ENCODE measurements at regions not wholly inside any gene's neighbourhood (a gene's known extent, or its start where the extent isn't known, plus 50 kb on each side); places are given as distances from the start of the nearest gene placed in this dataset.

DNA sequence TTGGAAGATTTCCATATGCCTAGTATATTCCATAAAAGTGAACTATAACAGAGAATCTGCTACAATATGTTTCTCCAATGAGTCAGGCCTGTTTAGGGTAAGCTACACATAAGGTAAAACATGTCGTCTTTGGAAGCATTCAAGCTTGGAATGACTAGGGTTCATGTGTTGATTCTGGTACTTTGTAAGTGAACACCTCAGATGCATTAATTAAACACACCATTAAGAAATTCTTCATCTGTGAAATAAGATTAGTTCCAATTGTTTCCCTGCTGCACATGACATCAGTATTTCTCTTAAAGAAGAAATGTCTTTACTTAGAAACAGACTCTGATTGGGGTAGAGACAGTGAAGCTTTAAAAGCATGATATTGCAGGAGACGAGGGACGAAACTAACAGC, 461.1 kb upstream of the NXPH2 start:
- no peak for DNase-seq

DNA sequence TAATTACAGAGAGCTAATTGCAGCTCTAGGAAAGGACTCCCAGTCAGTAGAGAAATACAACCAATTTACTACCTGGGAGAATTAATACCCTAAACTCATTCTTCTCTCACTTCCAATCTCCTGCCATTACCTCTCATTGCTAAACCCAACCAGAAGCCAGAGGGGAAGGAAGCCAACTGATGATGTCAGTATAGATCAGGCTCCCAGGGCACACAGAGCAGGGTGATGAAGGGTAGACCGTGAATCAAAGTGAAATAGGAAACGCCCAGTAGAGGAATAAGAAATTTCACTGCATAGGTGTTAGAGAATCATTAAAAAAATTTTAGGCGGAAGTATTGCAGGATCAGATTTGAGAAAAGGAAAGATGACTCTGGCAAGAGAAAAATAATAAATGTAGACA, 456.8 kb upstream of the NXPH2 start:
- no peak for DNase-seq

DNA sequence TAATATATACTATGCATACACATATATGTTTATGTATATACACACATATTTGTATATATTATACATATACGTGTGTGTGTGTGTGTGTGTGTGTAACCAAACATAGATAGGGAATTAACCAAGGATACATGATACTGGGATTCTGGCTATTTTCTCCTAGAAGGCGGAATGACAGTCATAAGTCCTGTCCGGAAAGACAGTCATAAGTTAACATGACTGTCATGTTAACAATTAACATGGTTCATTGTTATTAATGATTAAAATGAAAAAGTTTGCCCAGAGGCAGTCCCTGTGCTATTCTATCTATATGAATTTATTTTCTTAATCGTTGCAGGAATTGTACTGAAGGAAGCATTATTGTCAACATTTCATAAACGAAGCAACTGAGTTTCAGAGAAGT, 450.7 kb upstream of the NXPH2 start:
- DNase-seq: no peak

DNA sequence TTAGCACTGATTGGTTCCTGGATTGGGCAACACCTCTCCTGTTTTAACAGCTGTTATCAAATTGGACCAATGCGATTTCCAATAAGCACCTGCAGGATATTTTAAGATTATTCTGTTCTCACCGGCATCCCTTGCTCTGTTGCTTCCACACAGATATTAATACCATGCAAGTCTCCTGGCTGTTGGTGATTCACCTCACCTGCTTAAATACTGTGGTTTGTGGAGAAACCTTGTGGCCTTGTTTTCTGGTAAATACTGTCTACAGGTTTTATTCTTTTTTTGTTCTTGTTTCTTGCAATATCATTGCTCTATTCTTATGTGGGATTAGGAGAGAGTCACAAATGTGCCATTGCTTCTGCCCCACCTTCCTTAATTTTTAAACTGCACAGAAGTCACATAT, 448.1 kb upstream of the NXPH2 start:
- no peak for DNase-seq

DNA sequence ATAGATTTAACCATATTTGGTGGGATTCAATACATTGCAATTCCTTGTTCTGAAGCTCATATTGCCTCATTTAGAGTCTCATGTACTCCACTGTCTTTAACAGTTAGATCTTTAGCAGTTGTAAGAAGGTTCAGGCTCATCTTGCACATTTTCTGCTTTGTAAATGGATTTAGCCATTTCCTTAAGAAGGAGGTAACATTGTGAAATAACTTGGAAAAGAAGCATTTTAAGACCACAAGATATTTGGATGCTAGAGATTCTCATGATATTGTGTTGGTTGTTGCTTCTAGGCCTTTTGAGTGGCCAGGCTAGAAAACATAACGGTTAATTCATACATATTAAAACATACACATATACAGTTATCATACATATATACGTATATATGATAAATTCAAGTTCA, 445.8 kb upstream of the NXPH2 start:
- no peak for DNase-seq

DNA sequence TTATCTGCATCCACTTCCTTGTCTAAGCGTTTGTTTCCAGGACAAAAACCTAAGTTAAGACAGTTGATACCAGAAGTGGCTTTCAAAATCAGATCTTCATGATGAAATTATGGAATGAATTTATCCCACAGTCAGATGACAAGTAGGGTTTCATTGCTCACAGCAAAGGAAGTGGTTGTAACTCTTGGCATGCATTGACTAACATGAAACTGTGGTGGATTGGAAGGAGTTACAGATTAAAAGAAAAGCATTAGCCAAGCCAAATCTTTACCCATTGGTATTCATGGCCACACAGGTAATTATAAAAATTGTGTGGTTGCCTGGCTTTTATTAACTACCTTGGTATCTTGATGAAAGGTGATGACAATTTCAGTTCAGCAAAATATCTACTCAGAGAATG, 438.0 kb upstream of the NXPH2 start:
- no peak for DNase-seq

DNA sequence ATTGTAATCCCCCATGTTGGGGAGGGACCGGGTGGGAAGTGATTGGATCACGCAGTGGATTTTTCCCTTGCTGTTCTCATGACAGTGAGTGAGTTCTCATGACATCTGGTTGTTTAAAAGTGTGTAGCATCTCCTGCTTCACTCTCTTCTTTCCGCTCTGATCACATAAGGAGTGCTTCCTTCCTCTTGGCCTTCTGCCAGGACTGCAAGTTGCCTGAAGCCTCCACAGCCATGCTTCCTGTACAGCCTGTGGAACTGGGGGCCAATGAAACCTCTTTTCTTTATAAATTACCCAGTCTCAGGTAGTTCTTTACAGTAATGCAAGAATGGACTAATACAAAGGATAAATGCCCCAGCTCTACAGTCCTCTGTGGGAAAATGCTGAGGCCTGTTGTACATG, 437.5 kb upstream of the NXPH2 start:
- DNase-seq: no peak

DNA sequence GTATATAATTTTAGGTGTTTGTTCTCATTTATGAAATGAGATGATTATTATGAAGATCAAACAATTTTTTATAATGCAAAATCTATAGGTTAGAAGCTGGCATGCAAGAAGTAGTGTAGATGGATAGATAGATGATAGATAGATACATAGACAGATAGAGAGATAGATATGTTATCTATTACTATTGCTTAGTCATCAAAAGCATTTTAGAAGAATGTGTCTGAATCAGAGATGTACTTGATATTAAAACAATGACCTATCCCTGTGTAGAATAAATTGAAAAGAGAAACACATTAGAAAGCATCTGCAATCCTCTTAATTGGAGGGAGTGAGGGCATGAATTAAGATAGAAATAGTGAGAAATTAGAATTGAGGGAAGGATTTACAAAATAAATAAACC, 436.2 kb upstream of the NXPH2 start:
- no peak for DNase-seq

DNA sequence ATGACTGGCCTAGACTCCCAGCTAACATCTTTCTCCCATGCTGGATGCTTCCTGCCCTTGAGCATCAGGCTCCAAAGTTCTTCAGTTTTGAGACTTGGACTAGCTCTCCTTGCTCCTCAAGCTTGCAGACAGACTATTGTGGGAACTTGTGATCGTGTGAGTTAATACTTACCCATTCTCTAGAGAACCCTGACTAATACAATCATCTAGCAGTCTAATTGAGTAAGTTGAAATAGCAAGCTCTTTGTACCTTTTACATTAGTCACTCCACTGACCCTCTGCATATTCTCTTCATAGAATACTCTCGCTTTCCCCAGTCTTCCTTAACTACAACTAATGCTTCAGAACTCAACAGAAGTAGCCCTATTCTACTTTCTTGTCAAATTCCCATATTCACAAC, 434.6 kb upstream of the NXPH2 start:
- no peak for DNase-seq

DNA sequence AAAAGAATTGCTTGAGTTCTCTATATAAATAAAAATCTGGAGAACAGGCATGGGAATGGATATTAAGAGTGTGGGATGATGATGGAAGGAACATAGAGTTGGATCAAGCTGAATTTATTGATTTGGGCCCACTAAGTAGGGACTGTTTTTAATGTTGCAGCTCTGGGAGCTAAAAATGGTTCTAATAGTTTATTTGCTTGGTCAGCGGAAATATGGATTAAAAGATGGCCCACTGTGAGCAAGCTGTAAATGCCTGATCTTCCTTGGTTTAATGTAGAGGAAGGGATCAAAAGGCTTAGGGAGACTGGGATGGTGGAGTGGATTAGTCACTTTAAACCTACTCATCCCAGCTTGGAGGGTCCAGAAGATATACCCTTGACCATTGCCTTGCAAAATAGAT, 429.4 kb upstream of the NXPH2 start:
- no peak for DNase-seq

DNA sequence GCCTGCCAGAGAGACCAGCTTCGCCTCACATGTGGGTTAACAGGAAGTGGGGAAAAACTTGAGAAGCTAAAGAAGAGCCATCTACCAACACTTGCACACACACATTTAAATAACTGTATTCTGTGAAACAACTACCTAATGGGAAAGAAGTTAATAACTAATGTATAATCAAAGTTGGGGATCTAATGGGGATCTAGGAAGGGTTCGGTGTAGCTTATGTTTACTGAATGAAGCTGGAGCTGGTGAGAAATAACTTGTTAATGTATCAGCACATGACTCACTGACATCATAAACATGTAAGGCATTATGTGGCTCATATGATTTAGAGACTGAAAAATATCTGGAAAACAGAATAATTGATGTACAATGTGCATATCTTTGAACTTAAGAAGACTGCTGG, 421.3 kb upstream of the NXPH2 start:
- DNase-seq: no peak

DNA sequence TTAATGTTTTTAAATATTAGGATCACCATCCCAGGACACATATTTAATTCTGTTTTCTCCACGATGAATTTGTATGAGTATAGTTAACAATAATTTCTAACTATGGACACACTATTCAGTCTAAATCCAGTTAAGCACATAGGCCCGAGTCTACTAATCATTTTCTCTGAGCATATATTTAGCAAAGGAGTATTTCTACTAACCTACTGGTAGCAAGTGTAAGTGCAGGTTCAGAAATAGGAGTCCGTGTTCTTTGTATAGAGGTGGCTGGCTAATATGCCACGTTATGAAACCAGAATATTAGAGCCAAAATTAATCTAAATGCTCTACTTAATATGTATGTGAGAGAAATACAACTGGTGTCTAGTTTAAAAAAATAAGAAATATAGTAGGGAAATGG, 416.6 kb upstream of the NXPH2 start:
- DNase-seq: no peak

DNA sequence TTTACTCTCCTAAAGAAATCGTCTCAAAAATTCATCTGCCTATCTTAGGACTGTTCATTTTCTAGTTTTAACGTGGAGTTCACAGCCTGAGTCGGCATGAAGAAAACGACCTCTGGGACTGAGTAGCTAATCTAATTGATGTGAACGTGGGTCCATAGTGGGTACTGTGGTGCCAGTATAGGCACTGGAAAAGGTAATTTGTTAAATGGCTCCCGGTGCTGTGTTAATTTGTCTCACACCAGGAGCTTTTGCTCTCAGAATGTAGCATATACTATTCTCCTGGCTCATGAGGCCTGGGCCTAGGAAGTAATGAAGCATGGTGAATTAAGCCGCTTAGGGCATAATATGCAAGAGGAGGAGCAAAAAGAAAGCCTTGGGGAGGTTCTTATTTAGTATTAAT, 414.4 kb upstream of the NXPH2 start:
- DNase-seq: no peak

DNA sequence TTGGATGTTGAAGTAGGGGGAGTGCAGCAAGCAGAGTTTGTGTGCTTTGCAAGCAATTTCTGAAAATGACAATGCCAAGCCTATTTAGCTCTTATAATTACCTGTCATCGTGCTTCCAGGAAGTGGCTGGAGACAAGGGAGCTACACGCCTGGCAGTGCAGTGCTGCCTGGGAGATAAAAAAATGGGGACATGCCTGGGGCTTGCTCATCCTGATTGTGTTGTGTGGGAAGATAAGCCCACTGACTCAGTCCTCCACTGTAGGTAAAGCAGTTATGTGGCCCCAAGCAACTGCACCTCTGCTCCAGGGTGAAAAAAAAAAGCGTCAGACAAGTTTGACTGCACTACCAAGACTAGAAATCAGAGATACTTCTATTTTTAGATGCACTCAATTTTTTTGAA, 396.9 kb upstream of the NXPH2 start:
- no peak for DNase-seq

DNA sequence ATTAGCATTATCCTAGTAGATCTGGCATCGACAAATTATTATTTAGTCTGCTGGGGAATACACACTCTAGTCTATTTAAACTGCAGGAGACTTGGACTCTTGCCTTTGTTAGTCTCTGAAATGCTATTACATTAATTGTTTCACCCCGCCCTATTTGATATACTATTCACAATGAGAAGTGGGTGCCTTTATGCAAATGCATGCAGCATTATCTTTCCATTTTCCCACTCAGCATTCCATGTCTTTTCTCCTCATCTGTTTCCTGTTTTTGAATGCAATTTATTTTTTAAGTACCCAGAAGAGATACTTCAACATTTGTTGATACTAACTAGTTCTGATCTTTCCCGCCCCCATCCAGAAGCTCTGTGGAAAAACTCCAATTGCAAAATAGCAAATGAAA, 395.3 kb upstream of the NXPH2 start:
- DNase-seq: no peak

DNA sequence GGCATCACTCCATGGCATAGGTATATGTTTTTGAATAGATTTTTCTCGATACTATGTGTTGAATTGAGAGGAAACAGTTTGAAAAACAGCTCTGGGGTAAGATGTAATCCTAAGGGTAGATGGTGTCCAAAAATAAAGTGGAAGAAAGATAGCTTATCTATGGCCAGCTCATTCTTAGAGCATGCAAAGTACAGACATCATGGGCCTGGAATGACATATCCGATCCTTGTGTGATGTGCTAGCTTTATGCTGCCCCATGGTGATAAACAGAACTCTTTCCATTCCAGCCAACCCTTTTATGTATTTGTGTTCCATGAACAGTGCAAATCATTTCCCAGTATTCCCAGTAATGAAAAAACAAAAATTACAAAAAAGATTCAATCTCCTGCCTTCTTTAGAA, 390.2 kb upstream of the NXPH2 start:
- no peak for DNase-seq

DNA sequence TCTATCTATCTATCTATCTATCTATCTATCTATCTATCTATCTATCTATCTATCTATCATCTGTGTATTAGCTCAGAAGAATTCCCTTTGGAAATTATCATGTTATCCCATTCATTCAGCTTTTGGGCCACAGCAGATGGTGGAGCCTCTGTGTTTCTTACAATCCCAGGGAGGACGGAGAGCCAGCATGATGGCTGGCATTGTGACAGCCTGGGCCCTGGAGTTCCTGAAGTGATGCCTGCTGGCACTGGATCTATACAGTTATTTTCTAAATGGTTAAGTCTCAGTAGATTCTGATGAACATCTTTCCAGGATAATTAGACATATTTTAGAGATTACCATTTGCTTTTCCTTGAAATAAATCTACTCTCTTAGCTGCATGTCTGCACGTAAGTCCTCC, 385.4 kb upstream of the NXPH2 start:
- DNase-seq: no peak

DNA sequence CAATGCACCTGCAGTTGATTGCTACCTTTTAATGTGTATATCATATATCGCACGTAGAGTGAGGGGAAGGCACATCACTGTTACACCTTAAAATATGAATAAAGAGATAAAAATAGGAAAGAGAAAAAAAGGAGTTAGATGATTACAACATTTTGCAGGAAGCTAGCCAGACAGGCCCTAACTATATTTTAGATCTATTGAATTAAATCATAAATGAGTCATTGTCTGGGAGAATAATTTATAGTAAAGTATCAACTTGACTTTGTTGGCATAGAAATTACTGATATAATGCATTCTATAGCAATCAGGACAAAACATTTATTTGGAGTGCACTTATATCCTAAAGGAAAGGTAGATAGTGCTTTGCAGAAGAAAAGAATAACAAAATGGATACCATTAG, 384.9 kb upstream of the NXPH2 start:
- DNase-seq: no peak

DNA sequence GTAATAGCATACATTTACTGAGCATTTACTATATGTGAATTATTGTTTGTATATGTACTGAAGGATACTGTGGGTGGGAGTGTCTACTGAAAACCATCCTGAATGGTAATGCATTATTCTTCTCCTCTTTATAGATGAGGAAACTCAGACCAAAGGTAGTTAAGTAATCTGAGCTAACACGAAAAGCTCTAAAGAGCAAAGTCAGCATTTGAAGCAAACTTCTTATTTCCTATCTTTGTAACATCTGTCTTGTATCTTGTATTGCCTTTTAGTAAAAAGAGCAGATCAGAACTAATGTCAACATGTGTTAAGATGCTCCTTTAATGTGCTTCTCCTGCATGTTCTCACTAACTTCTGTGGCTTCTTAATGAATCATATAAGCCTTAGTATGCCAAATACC, 382.8 kb upstream of the NXPH2 start:
- DNase-seq: no peak

DNA sequence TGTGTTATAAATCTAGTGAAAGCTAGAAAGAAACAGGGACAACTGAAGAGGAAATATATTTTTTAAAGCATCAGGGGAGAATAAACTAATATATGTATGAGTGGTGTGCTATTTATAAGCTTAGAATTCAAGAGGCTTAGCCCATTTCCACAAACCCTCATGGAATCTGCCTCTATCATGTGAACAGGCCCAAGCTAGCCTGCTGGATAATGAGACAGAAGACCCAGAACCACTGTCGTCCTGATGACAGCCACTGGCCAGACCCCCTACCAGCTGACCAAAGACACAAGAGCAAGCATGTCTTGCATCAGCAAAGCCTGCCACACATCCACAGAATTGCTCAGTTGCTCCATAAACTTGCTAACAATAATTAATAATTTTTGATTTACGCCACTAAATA, 382.3 kb upstream of the NXPH2 start:
- no peak for DNase-seq

DNA sequence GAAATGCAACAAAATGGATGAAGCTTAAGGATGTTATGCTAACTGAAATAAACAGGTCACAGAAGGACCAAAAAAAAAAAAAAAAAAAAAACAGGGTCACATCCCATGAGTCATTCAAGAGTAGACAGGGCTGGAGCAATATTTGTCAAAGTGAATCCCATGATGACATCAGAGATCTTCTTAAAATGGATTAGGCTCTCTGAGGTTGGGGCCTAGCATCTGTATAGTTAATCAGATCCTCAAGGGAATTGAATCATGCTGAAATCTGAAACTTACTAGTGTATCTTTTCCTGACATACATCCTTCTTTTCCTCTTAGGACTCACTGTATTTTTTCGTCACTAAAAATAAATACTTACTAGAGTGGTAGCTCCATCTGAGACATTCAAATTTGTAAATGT, 380.6 kb upstream of the NXPH2 start:
- no peak for DNase-seq

DNA sequence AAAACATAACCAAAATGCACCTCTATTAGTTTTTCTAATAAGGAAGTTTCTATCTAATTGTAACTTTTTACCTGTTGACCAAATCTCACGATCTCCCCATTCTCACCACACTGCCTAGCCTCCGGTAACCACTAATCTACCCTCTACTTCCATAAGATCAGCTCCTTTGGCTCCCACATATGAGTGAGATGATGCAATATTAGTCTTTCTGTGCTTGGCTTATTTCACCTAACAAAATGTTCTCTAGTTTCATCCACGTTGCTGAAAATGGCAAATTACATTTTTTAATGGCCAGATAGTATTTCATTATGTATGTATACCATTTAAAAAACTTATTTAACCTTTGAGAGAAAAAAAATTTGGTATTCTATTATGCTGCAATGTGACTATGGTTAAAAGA, 379.0 kb upstream of the NXPH2 start:
- DNase-seq: no peak

DNA sequence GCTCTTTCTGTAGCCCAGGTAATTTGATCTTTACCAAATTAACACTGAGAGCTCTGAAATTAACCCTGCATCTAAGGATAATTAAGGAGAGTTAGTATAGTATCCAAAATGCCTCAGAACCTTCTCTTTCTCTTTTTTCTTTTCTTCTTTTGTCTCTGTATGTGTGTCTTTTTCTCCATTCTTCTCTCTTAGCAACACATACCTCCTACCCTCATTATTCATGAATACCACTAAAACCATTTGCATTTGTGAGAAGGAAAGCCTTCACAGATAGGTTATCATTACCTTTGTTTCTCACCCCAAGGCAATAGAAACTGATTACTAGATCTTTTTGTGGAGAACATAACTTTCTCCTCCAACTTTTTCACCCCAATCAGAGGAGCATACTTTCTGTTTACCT, 376.5 kb upstream of the NXPH2 start:
- no peak for DNase-seq

DNA sequence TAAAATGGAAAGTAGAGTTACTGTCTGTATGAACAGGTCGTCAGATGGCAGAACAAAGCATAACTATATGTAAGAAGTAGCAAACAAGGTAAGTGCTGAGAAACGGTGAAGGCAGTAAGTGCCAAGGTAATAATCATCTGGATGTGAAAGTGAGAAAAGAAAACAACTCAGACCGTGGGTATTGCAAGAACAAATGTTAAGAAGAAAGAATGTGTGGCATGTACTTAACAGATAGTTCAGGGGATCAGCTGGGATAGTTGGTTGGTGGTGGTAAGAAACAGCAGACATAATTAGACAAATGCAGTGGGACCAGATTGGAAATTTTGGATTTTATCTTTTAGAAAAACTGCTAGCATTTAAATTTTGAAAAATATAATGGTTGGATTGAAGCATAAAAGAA, 375.8 kb upstream of the NXPH2 start:
- no peak for DNase-seq

DNA sequence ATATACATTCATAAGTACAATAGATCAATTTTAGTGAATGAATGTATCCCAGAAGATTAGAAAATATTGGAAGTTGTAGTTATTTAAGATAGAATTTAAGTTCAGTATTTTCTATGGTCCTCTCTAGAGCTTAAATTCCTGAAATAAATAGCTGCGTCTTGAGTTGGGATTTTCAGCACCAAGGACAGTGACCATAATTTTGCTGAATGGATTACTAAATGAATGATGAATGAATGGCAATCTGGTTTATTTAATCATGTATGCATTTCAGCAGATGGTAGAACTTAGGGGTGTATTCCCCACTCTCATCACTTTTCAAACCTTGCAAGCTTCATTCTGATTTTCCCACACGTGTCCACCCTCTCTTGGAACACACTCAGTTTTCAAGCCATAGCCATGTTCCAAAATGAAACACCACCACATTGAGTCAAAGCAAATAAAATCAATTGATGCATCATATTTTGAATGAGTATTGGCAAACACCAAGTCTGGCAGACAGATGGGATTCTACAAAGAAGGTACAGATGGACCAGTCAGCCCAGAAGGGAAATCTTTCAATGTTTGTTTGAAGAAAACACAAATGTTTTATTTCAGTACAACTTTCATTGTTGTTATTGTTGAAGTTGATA, 362.2 kb upstream of the NXPH2 start:
- no peak for DNase-seq

DNA sequence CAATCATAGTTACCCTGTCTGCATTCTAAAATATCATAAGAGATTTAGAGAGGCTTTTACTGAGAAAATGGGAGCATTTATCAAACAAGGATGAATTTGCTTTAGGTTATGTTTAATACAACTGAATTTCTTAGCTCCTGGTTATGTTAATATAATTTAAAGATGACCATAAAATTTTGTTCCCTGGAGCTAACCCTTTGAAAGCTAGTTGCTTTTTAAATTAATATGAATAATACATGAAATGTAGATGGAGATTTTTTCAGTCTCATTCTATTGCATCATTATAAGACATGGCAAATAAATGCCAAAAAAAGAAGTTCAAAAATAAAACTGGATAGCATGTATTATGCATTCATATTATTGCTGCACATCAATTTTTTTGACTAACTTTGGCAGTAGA, 344.1 kb upstream of the NXPH2 start:
- no peak for DNase-seq

Measured in CD4-positive, alpha-beta T cell treated with Interleukin-4 for 1 hour (primary cell).